ENCODE measurements at regions not wholly inside any gene's neighbourhood (a gene's known extent, or its start where the extent isn't known, plus 50 kb on each side); places are given as distances from the start of the nearest gene placed in this dataset.
"Not testable (repeated sequence)": the region's sequence is repeated elsewhere in the genome, so short reads cannot be mapped to it uniquely, and the experiment has no call there.

GRCh38 chr5:78726571-78726970, 78.0 kb upstream of the LHFPL2 start:
- no peak for DNase-seq (ENCODE audit: low spot score)

- no peak for DNase-seq (ENCODE audit: low spot score)
These were observed 77.4 kb upstream of the LHFPL2 start for GRCh38 chr5:78726003-78726402.

- no peak for DNase-seq (ENCODE audit: low spot score)
These were observed 75.5 kb upstream of the LHFPL2 start for GRCh38 chr5:78724061-78724460.

- no peak for DNase-seq (ENCODE audit: low spot score)
These were observed 72.4 kb upstream of the LHFPL2 start for GRCh38 chr5:78720997-78721396.

- no peak for DNase-seq (ENCODE audit: low spot score)
These were observed 71.8 kb upstream of the LHFPL2 start for GRCh38 chr5:78720227-78720985.

GRCh38 chr5:78719504-78720219, 71.1 kb upstream of the LHFPL2 start:
- DNase-seq (ENCODE audit: low spot score), result no peak

GRCh38 chr5:78718824-78719223, 70.3 kb upstream of the LHFPL2 start:
- DNase-seq (ENCODE audit: low spot score), result no peak

- peak; percentile 48 for DNase-seq (ENCODE audit: low spot score)
These were observed 69.4 kb upstream of the LHFPL2 start for GRCh38 chr5:78717674-78718584.

- peak; percentile 87 for DNase-seq (ENCODE audit: low spot score)
These were observed 67.6 kb upstream of the LHFPL2 start for GRCh38 chr5:78716206-78716605.

- DNase-seq (ENCODE audit: low spot score), result not testable (repeated sequence)
These were observed 66.8 kb upstream of the LHFPL2 start for GRCh38 chr5:78715351-78715750.

GRCh38 chr5:78711670-78712069, 63.1 kb upstream of the LHFPL2 start:
- not testable (repeated sequence) for DNase-seq (ENCODE audit: low spot score)

- DNase-seq (ENCODE audit: low spot score), result not testable (repeated sequence)
These were observed 61.3 kb upstream of the LHFPL2 start for GRCh38 chr5:78709729-78710430.

- DNase-seq (ENCODE audit: low spot score), result no peak
These were observed 58.3 kb upstream of the LHFPL2 start for GRCh38 chr5:78706825-78707224.

GRCh38 chr5:78706381-78706780, 57.8 kb upstream of the LHFPL2 start:
- no peak for DNase-seq (ENCODE audit: low spot score)

GRCh38 chr5:78705826-78706225, 57.3 kb upstream of the LHFPL2 start:
- DNase-seq (ENCODE audit: low spot score), result peak; percentile 35

GRCh38 chr5:78701795-78702410, 53.3 kb upstream of the LHFPL2 start:
- DNase-seq (ENCODE audit: low spot score), result no peak

GRCh38 chr5:78699552-78700153, 51.1 kb upstream of the LHFPL2 start:
- peak; percentile 98 for DNase-seq (ENCODE audit: low spot score)

- no peak for DNase-seq (ENCODE audit: low spot score)
These were observed 49.7 kb upstream of the LHFPL2 start for GRCh38 chr5:78698191-78698791.
